NCI-H526 treated with DMSO at 0.1 percent for 48 hours (cell line): ENCODE measurements at regions not wholly inside any gene's neighbourhood (a gene's known extent, or its start where the extent isn't known, plus 50 kb on each side); places are given as distances from the start of the nearest gene placed in this dataset.
"Not testable (repeated sequence)": the region's sequence is repeated elsewhere in the genome, so short reads cannot be mapped to it uniquely, and the experiment has no call there.

ENCODE experiments used
- DNase-seq: peaks from one replicate; lab custom pipeline; 2025; lab: John Stamatoyannopoulos, UW

DNA sequence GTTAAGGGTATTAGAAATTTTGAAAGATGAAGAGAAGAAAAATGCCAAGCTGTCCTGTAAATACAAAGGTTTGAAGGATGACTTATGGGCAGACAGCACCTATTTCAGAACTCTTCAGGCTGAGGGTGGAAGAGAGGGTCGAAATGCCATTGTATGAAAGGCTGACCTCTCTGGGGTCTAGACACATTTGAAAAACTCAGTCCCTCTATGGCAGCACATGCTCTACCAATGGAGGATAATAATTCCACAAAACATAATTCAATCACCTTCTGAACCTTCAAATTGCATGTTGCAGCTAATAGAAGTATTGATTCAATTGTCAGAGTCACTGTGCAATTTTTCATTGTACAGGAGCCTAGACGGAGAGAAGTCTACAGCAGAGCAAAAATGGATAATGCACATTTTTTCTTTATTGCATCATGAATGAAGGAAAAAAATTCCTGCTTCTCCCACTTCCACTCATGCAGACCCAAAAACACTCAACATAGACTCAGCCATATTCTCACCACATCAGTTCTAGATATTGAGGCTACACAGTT, 569.1 kb downstream of the TBL1XR1 start:
- no peak for DNase-seq

DNA sequence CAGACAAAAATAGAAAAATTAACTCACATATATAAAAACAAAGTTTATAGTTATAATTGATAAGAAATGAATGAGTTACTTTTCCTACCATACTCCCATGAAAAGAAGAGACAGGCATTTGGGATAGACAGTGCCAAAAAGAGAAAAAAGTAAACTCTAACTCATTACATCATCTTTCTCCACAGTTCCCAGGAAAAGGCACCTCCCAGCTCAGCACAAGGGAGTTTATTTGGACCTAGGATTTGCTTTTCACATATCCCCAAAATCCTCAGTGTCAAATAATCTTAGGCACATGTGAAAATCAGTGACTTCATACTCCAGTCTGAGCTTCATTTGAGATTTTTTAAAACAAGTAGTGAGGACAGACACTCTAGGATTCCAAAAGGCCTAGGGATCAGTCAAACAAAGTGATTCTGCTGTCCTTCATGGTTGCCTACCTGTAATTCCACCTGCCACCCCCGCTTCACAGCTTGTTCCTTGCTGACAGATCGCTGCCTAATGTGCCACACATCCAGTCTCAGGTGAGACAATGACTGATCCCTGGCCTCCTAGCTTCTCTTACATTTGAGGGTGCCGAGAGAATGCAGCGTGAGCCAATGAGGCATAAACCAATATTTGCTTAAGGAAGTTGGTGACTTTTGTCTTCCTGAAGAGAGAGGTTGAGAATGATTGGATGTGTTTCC, 573.7 kb downstream of the TBL1XR1 start:
- DNase-seq, result no peak

DNA sequence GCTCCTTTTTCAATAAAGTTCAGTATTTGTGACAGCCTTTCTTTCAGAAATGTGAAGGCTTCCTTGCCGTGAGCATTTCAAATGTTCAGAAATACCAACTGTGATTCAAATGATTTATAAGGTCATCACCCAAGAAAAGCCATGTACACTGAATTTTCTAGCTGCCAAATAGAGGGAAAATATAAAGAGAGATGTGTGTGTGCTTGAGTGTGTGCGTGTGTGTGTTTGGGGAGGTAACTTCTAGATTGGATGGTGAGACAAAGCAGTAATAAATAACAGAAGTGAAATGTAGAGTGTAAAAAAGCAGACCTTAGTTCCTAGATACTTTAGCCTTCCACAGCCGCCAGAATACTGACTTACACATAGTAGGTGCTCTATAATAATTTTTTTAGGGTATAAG, 577.4 kb downstream of the TBL1XR1 start:
- DNase-seq, result no peak

DNA sequence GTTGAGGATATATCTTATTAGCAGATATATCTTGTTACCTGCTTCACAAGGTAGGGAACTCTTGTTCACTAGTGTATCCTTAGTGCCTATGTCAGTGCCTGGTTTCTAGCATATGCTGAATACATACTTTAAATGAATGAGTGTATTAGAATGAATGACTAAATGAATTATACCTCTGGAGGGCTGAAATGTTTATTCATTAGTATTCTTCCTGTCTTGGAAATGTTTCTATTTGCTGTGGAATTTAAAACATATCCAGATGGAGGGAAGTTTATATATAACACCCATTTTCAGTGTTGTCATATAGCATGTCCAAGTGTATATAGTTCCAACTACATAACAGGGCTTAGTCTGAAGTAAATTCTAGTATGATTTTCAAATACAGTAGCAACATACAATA, 581.5 kb downstream of the TBL1XR1 start:
- no peak for DNase-seq

DNA sequence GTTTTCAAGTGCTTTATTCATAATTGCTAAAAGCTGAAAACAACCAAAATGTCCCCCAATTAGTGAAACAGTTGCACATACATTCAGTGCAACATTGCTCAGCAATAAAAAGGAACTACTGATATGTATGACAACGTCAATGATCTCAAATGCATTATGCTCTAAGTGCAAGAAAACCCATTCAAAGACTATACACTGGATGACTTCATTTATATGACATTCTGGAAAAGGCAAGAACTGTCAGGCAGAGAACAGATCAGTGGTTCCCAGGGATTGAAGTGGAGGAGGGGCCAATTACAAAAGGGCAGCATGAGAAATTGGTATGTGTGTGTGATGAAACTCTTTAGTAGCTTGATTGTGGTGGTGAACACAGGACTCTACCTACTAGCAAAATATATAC, 585.6 kb downstream of the TBL1XR1 start:
- no peak for DNase-seq

DNA sequence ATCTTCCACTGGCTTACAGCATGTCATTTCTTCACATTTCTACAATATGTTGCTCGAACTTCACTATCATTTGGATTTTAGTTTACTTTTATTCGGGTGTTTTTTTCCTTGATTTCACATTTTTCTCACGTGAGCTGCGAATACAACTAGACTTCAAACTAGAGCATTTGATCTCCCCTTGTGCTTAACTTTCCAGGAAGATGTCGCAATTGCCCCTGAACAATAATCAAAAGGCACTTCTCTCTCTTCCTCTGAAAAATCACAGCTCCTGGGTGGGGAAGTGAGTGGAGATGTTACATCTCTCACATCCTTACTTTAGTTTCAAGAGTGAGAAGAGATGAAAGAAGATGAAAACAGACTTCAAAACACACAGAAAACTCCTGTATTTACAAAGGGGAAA, 587.9 kb downstream of the TBL1XR1 start:
- no peak for DNase-seq

DNA sequence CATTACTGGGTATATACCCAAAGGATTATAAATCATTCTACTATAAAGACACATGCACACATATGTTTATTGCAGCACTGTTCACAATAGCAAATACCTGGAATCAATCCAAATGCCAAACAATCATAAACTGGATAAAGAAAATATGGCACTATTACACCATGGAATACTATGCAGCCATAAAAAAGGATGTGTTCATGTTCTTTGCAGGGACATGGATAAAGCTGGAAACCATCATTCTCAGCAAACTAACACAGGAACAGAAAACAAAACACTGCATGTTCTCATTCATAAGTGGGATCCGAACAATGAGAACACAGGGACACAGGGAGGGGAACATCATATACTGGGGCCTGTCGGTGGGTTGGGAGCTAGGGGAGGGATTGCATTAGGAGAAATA, 591.7 kb downstream of the TBL1XR1 start:
- not testable (repeated sequence) for DNase-seq

DNA sequence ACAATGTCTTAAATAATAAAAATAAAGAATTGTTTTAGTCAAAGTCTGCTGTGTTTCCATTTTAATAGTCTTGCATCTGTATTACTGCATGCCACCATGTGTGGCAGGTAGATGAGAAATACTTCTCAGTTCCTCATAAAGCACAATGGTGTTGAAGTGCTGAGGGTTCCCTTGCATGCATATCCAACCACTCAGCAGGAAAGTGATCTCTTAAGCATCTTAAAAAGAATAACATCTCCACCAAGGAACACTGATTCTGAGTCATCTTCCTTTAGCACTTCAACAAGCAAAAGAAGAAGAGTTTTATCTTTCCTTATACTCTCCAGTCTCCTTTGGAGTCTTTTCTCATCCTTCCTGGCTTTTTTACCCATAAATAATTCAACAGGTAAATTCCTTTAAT, 602.0 kb downstream of the TBL1XR1 start:
- no peak for DNase-seq

DNA sequence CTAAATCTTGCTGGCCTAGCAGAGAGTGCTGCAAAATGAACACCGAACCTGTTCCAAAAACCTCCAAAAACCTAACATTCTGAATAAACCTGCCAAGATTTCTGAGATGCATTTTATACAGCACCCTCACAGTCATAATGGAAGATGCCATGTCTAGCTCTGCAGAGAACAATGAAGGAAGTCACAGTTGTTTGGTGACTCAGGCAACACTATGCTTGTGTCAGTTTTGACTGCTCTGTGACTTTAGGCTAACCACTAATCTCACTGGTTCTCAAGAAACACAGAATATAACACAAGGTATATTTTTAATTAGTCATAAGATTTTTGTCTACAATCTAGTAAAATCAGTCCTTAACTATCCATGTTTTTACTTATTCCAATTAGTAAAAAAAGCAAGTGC, 606.6 kb downstream of the TBL1XR1 start:
- no peak for DNase-seq

DNA sequence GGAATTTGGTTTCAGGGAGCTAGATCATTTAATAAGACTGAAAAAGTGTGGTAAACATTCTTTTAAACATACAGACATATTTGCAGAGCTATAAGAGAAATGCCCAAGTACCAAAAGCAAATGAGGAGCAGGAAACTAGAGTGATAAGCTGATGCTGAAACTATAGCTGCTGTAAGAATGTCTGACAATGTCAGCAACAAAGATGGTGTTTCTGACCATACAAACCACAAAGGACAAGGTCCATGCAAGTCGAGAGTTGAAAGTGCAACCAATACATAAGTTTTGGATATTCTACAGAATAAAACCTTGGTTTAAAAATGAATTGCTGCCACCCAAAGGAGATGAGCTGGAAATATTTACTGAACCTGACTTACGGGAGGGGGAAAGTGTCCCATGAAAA, 610.2 kb downstream of the TBL1XR1 start:
- no peak for DNase-seq

DNA sequence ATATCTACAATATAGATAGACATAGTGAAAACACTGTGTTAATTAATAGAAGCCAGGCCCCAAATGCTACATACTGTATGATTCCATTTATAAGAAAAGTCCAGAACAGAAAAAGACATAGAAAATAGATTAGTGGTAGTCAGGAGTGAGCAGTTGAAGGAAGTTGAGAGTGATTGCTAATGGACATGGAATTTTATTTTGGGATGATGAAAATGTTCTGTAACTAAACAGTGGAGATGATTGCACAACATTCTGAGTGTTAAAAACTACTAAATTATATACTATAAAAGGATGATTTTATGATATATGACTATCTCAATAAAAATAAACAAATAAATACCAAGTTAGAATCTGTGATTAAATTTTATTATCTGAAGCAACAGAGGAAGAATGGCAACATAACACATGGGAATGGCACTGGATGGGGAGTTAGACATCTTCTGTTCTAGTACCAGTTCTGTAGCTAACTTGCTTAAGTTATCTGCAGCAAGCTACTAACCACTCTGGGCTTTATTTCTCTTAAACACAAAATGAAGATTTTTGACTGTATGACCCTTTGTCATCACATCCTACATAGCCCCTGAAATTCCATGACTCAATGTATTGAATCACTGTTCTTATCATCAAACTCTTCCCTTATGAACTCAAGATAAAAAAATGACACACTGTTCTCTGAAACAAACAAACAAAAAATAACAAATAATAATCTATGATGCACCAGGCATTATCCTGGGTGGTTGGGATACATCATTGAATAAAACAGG, 612.7 kb downstream of the TBL1XR1 start:
- DNase-seq, result no peak

DNA sequence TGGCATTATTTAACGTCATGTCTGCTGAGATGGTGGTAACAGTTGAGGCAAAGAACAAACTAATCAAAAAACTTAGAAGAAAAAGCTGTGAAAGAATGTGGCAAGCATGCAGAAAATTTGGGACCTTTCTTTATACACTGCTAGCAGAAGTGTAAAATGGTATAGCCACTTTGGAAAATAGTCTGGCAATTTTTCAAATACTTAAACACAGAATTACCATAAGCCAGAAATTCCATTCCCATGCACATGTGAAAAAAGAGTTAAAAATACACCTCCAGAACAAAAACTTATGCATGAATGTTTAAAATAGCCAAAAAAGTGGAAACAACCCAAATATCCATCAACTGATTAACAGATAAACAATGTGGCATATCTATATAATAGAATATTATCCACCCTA, 613.3 kb downstream of the TBL1XR1 start:
- DNase-seq, result no peak

DNA sequence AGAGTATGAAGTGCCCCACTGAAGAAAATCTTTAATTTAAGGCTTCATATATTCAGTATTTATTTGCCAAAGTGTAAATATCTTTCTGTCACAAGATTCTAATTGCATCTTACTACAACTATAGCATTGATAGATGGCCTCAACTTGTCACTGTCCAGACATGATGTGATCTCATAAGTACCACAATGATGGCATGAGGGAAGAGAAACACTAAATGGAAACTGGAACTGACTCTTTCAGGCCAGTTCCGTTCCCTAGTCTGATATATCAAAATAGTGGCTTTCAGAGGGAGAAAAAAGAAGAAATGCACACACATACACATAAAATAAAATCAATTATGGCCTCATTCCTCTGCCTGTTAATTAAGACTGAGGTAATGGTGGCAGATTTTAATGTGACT, 615.7 kb downstream of the TBL1XR1 start:
- no peak for DNase-seq

DNA sequence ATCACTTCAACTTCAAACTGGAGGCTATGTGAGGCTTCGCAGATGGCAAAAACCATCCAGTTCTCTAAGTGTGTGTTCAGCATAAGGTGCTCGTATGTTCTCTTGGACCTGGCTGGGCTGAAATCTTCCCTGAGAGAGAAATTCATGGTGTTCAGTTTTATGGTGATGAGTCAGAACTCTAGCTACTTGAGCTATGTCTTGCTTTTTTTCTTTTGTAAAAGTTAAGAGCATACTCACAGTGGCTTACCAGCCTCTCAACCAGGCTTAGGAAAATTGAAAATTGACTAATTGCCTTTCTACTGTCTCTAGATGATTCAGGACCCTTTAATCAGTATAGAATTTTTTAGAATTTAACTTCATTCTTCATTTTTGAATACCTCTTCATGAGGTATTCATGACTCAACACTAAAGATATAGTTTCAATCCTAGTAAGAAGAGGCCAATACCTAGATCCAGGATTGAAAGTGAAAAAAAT, 617.5 kb downstream of the TBL1XR1 start:
- no peak for DNase-seq

DNA sequence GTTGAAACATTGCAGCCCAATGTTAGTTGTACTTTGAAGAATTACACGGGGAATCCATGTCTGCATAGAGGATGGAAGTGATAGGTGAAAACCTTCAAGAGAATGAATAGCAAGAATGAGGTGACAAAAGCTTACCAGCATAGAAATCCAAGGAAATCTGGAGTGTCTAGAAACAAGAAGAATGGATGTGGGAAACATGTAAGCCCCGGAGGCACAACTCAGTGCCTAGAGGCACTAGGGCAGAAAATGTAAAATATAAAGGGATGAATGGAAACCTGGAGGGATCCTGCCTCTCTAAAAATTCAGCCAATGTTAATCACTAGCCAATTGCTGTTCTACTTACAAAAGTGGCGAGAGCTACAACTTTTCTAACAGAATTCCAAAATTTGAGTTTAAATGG, 619.0 kb downstream of the TBL1XR1 start:
- DNase-seq, result no peak

DNA sequence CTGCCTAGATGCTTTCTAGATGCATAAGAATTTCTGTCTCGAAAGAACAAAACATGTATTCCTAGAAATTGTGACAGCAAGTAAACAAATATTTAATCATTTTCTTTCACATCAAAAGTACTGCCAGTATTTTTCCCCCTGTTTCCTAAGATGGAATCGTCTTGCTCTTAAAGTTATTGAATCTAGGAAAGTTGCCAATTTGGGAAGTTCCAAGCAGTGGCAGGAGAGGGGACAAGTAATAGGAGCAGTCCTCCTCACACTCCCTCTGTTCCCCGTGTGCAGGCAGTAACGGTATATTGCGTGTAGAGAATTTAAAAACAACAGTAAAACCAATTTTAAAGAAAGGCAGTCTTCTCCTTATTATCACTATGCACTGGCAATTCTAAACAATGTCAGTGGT, 619.8 kb downstream of the TBL1XR1 start:
- no peak for DNase-seq

DNA sequence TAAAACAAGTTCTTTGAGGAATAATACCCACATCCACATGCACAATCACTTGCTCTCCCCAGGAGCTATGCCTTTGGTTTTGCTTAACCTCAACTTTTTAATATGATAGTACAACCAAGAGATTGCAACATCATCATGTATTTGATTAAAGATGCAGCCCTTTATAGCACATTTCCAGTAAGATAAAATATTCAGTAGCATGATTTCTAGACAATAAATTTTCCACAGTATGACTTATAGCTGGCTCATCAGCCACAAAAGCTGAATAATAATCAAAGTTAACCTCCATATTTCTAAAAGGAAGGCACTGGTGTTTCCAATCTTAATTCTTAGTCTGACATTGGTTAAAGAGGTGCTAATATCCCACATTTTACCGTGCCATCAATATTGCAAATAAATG, 622.5 kb downstream of the TBL1XR1 start:
- DNase-seq, result no peak

DNA sequence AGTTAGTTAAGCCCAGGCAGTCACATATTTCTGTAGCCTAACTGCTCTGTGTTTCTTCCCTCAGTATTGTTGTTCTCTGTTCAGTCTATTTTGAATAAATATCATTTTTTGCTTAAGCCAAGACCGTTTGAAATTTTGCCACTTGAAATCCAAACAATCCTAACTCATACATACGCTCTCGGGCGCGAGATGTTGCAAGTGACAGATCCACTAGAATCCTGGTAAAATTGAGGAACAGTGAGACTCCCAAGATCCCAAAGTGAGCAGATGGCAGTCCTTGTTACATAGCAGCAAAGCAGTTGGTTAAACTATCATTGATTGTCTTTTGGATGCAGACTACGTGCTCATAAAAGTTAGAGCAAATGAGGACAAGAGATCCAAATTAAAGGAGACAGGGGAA, 625.4 kb downstream of the TBL1XR1 start:
- DNase-seq, result no peak

DNA sequence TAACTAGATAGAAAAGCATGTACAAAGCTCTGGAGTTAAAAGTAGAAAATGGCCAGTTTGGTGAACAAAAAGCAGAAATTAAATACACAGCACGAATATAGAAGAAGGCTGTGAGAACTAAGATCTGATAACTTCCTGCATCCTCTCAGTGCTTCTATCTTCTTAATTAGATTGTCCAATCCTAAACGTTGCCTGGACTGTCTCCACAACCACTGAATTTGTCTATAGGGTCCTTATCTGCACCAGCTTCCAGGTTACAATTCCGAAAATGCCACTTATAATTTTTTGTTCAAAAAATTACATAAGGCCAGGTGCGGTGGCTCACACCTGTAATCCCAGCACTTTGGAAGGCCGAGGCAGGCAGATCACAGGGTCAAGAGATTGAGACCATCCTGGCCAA, 626.3 kb downstream of the TBL1XR1 start:
- DNase-seq, result no peak

DNA sequence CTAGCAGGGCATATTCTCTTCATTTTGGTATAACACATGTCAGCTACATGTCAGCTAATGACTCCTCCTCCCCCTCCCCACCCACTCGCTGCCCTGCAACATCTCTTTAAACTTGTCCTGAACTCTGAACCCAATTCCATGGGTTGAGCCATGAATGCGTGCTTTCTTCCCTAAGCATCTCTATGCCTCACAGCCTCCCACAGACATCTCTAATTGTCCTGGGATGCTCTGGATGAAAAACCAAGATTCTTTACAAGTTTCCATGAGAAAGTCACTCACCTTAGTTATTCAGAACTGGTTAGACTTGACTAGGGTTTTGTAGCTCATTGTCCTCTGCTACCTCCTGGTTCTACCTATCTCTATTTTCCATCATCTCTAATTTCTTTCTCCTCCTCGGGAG, 629.1 kb downstream of the TBL1XR1 start:
- no peak for DNase-seq

DNA sequence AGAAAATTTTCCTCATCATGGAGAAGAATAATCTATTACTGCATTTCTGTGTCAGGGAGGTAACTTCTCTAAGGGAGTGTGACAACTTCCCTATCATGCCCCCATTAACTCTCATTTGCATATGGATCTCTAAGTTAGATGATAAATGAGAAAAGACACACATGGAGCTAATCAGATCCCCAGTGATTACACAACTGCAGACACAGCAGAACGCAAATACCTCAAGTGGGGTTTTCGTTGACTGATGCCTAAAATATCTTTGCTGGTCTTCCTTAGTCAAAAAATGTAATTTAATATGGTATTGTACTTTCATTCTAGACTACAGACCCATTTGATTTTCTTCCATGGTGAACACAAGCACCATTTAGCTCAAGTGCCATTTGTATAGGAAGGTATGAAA, 630.5 kb downstream of the TBL1XR1 start:
- no peak for DNase-seq

DNA sequence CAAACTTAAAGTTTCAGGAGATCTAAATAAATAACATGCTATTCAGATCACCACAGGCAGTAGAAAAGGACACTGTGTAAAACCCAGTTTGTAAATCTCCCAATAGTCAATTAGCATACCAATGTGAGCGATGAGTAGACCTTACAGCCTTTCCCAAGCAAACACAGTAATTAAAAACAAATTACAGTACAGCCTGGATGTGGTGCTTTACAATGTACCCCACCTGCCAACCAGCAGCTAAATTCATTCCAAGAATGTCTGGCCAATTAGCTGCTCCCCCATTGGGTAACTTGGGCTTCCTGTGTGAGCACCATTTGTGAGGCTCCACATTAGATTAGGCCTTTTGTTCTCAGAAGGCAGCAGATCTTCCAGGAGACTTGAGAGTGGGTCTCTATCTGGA, 635.0 kb downstream of the TBL1XR1 start:
- DNase-seq, result no peak

DNA sequence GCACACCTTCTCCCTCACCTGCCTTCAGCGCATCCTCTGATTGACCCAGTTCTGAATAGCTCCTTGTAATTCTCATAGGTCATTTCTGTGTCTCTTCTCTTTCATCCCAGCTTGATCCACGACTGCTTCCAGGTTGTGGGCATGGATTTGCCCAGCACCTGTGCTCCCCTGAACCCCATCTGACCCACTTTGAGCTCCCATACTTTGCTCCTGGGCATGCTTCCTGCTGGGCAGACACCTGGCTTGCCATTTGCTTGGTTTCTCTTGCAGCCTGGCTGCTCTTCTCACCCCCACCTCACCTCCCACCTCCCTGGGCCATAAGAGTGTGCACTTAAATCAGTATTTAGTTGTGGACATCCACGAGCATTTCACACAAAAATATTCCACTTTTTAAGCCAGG, 635.5 kb downstream of the TBL1XR1 start:
- DNase-seq, result no peak
